GM12878 (cell line): ENCODE measurements at regions not wholly inside any gene's neighbourhood (a gene's known extent, or its start where the extent isn't known, plus 50 kb on each side); places are given as distances from the start of the nearest gene placed in this dataset.
A peak's percentile ranks its signal among the peaks of the same experiment; 100 is the strongest.

ENCODE experiments used
- ATAC-seq: fragments of 200-7000 bp; cut with Tn5 transposase; 3 replicates; pipeline ENCODE4 v1.9.1; 2020; ENCODE audit warnings: mild to moderate bottlenecking, moderate library complexity
- BruUV-seq: library from RNA; stranded (reverse); fragments of 400-500 nt; replicated peaks from 2 replicates; lab custom pipeline; 2021; lab: Mats Ljungman, UMichigan
- CTCF ChIA-PET: fragments of 300-600 bp; sonication (Branson Sonifier 250); formaldehyde crosslinking; extraction: SDS; loops from one replicate; lab custom pipeline; 2021; ENCODE audit warnings: inconsistent platforms; lab: Yijun Ruan, JAX
- POLR2A ChIA-PET: fragments of 350-600 bp; formaldehyde crosslinking; extraction: SDS; loops from one replicate; lab custom pipeline; 2021; ENCODE audit warnings: inconsistent platforms; lab: Charles Lee
- RAD21 ChIA-PET: fragments of 300-600 bp; sonication (Branson Sonifier 250); formaldehyde crosslinking; loops from one replicate; lab custom pipeline; 2023; ENCODE audit warnings: antibody characterized with exemption; ENCODE audit not compliant: unreplicated experiment; lab: Charles Lee
- SMC1A ChIA-PET: fragments of 300-600 bp; sonication (Branson Sonifier 250); formaldehyde crosslinking; loops from one replicate; lab custom pipeline; 2023; ENCODE audit not compliant: unreplicated experiment, uncharacterized antibody; lab: Charles Lee
- DNase-seq: peaks from one replicate; pipeline ENCODE4 v3.0.0-alpha.2; 2011; ENCODE audit warnings: low read depth, low spot score
- FAIRE-seq: peaks from 3 replicates; lab custom pipeline; 2011; peaks lifted over from hg19 to GRCh38; lab: Jason Lieb, UNC
- H2AFZ ChIP-seq: 2 replicates; pipeline ENCODE4 v1.6.0; 2011; ENCODE audit warnings: low read depth, low read length, control low read depth; ENCODE audit not compliant: control insufficient read depth
- H3K27ac ChIP-seq: 2 replicates; pipeline ENCODE4 v1.5.1; 2011; ENCODE audit warnings: control low read depth; ENCODE audit not compliant: control insufficient read depth, insufficient read depth
- H3K27me3 ChIP-seq, 2 experiments: replicated peaks in 1 of 2; 2 replicates each; pipeline versions ENCODE4 v1.6.0 to v1.6.1; 2011; ENCODE audit warnings: low read length in 1 of 2; ENCODE audit not compliant: control insufficient read depth in 2 of 2, insufficient read depth in 2 of 2
- H3K36me3 ChIP-seq, 2 experiments: 2 replicates each; pipeline ENCODE4 v1.5.1; 2011; ENCODE audit warnings: low read length in 1 of 2; ENCODE audit not compliant: control insufficient read depth in 2 of 2, insufficient read depth in 2 of 2
- H3K4me1 ChIP-seq: 2 replicates; pipeline ENCODE4 v1.6.1; 2011; ENCODE audit warnings: mild to moderate bottlenecking, low read length, moderate library complexity, mixed read lengths; ENCODE audit not compliant: control insufficient read depth, insufficient read depth
- H3K4me2 ChIP-seq: 2 replicates; pipeline ENCODE4 v1.6.0; 2011; ENCODE audit warnings: control low read depth; ENCODE audit not compliant: control insufficient read depth, insufficient read depth
- H3K4me3 ChIP-seq: fragments of 200-600 bp; sonication (generic); 2 replicates; pipeline ENCODE4 v1.5.1; 2016
- H3K79me2 ChIP-seq: 2 replicates; pipeline ENCODE4 v1.6.0; 2011; ENCODE audit warnings: low read length; ENCODE audit not compliant: control insufficient read depth, insufficient read depth
- H3K9ac ChIP-seq: 2 replicates; pipeline ENCODE4 v1.8.0; 2011; ENCODE audit warnings: low read length, control low read depth, mixed read lengths; ENCODE audit not compliant: control insufficient read depth, insufficient read depth
- H3K9me3 ChIP-seq: replicated peaks from 3 replicates; pipeline ENCODE4 v1.5.1; 2011; ENCODE audit warnings: mild to moderate bottlenecking, low read length; ENCODE audit not compliant: control insufficient read depth, insufficient read depth
- H4K20me1 ChIP-seq: 2 replicates; pipeline ENCODE4 v1.6.0; 2011; ENCODE audit not compliant: control insufficient read depth, insufficient read depth
- BHLHE40 ChIP-seq, 2 experiments: fragments of 450-650 bp in 1 of 2; IDR thresholded peaks; 2 replicates each; pipeline ENCODE4 v1.6.1; 2011 to 2017; ENCODE audit warnings: low read depth in 2 of 2, borderline replicate concordance in 1 of 2, improper control_type of control experiment in 1 of 2, low read length in 1 of 2, mild to moderate bottlenecking in 1 of 2
- CTCF ChIP-seq, 3 experiments: IDR thresholded peaks in 2 of 3; conservative IDR thresholded peaks in 1 of 3; 2 replicates each; pipeline ENCODE4 v1.5.1; 2011; ENCODE audit warnings: low read depth in 3 of 3, low read length in 3 of 3, mild to moderate bottlenecking in 3 of 3, control low read depth in 2 of 3, moderate library complexity in 2 of 3, inconsistent platforms in 1 of 3, mixed read lengths in 1 of 3; ENCODE audit not compliant: control insufficient read depth in 2 of 3, insufficient read depth in 1 of 3; ENCODE audit errors: extremely low read depth in 1 of 3
- DPF2 ChIP-seq: fragments of 450-650 bp; IDR thresholded peaks from 2 replicates; pipeline ENCODE4 v1.6.1; 2017; ENCODE audit warnings: mild to moderate bottlenecking
- ETV6 ChIP-seq, 2 experiments: fragments of 450-650 bp in 1 of 2; IDR thresholded peaks in 1 of 2; conservative IDR thresholded peaks in 1 of 2; 2 replicates each; pipeline ENCODE4 v1.6.1; 2014; ENCODE audit warnings: antibody characterized with exemption in 1 of 2, borderline replicate concordance in 1 of 2, low read depth in 1 of 2, mild to moderate bottlenecking in 1 of 2, moderate library complexity in 1 of 2
- GATAD2B ChIP-seq: fragments of 450-650 bp; conservative IDR thresholded peaks from 2 replicates; pipeline ENCODE4 v1.6.1; 2017; ENCODE audit warnings: low read depth, mild to moderate bottlenecking, moderate library complexity
- IKZF1 ChIP-seq: fragments of 450-650 bp; conservative IDR thresholded peaks from 2 replicates; pipeline ENCODE4 v1.6.1; 2017; ENCODE audit warnings: antibody characterized with exemption, mild to moderate bottlenecking
- IKZF2 ChIP-seq, 2 experiments: fragments of 450-650 bp; IDR thresholded peaks; 2 replicates each; pipeline ENCODE4 v1.6.1; 2017; ENCODE audit warnings: mild to moderate bottlenecking in 2 of 2, moderate library complexity in 2 of 2
- IRF4 ChIP-seq: IDR thresholded peaks from 2 replicates; pipeline ENCODE4 v1.6.1; 2011; ENCODE audit warnings: low read depth, low read length
- MEF2B ChIP-seq: fragments of 450-650 bp; IDR thresholded peaks from 2 replicates; pipeline ENCODE4 v1.6.1; 2018; ENCODE audit warnings: mild to moderate bottlenecking, moderate library complexity; ENCODE audit not compliant: partially characterized antibody, poor library complexity, severe bottlenecking
- NR2F1 ChIP-seq: fragments of 450-650 bp; conservative IDR thresholded peaks from 2 replicates; pipeline ENCODE4 v1.6.1; 2017; ENCODE audit warnings: mild to moderate bottlenecking
- RELB ChIP-seq: fragments of 450-650 bp; IDR thresholded peaks from 2 replicates; pipeline ENCODE4 v1.6.1; 2017; ENCODE audit warnings: low read depth, mild to moderate bottlenecking, moderate library complexity
- SKIL ChIP-seq: fragments of 450-650 bp; IDR thresholded peaks from 2 replicates; pipeline ENCODE4 v1.6.1; 2017; ENCODE audit warnings: mild to moderate bottlenecking, low read depth, inconsistent platforms; ENCODE audit not compliant: poor library complexity, severe bottlenecking
- SMARCA5 ChIP-seq: fragments of 450-650 bp; IDR thresholded peaks from 2 replicates; pipeline ENCODE4 v1.6.1; 2017; ENCODE audit warnings: mild to moderate bottlenecking
- TCF3 ChIP-seq: IDR thresholded peaks from 2 replicates; pipeline ENCODE4 v1.6.1; 2012; ENCODE audit warnings: low read depth, mild to moderate bottlenecking, low read length, borderline replicate concordance; ENCODE audit not compliant: insufficient read depth
- USF1 ChIP-seq: IDR thresholded peaks from 2 replicates; pipeline ENCODE4 v1.6.1; 2011; ENCODE audit warnings: borderline replicate concordance, low read depth, mild to moderate bottlenecking, moderate library complexity, mixed read lengths, low read length; ENCODE audit not compliant: insufficient read depth; ENCODE audit errors: extremely low read length
- ZNF24 ChIP-seq: fragments of 450-650 bp; IDR thresholded peaks from 2 replicates; pipeline ENCODE4 v1.6.1; 2017; ENCODE audit warnings: antibody characterized with exemption, mild to moderate bottlenecking
- WGBS: methylation state at CpG from one replicate; pipeline ENCODE4 v1.1.6; 2016; ENCODE audit warnings: low lambda C conversion rate; ENCODE audit not compliant: insufficient replicate concordance, insufficient coverage; ENCODE audit errors: missing lambda C conversion rate; 5-methylcytosine and 5-hydroxymethylcytosine counted together
- in situ Hi-C: fragments of 300-500 bp; cut with MboI; formaldehyde crosslinking; loops from 9 replicates; pipeline ENCODE4 v1.14.3; 2018; ENCODE audit warnings: mixed read lengths
- intact Hi-C: fragments of 100-400 bp; cut with micrococcal nuclease; formaldehyde crosslinking; loops from one replicate; pipeline ENCODE4 v1.14.2; 2022; ENCODE audit not compliant: unreplicated experiment

- ChIA-PET SMC1A (interaction anchor here (0.6 to 12.9 kb wide), 21 partner anchors 9 to 510 kb away, joined by 3 to 229 read pairs (median 5); no protein-coding TSS in a partner anchor), POLR2A (interaction anchor here (0.7 to 7.8 kb wide), 7 partner anchors 19 to 513 kb away, joined by 3 to 111 read pairs (median 5); no protein-coding TSS in a partner anchor), RAD21 (interaction anchor here (0.6 to 11.3 kb wide), 17 partner anchors 21 to 509 kb away, joined by 3 to 257 read pairs (median 4); no protein-coding TSS in a partner anchor), CTCF (interaction anchor here (0.6 to 3.0 kb wide), 5 partner anchors 13 to 82 kb away, joined by 3 to 13 read pairs (median 4); no protein-coding TSS in a partner anchor)
- Histone ChIP-seq H3K9ac (no peak overlapping the region), H3K4me1 (peaks cover 93% of the 10 kb centered on the region), H3K27ac (peak overlapping the region; percentile 99), H3K27me3 (no peaks in the 10 kb centered on the region), H2AFZ (no peak overlapping the region), H3K79me2 (0 out of 2 replicates have a peak, but pooled peaks cover 1% of the 10 kb centered on the region), H3K36me3 (no peaks in the 10 kb centered on the region), H3K4me3 (no peak overlapping the region), H4K20me1 (no peaks in the 10 kb centered on the region), H3K4me2 (0 out of 2 replicates have a peak overlapping the region, but pooled peaks have one; percentile 47), H3K9me3 (no peaks in the 10 kb centered on the region; the same call in 1 of the 3 replicates)
- no TSS peak for BruUV-seq
- intact Hi-C loops: no loop called here
- in situ Hi-C loops: no loop called here
- WGBS: 14% methylated on average over 7 of the region's 7 CpGs
- ATAC-seq (peak; percentile 16), DNase-seq (peak; percentile 81), FAIRE-seq (no peak)
- TF ChIP-seq ETV6 (conservative IDR thresholded peaks at IDR 0.05 in 1 of 2, IDR thresholded peaks at IDR 0.05 in 1 of 2; ENCODE audit: borderline replicate concordance in 1 of 2, low read depth in 1 of 2) (peak in 1 of 2 experiments; percentile 56; a peak in 1 of 4 replicates), TCF3 (0 out of 2 replicates have a peak, but pooled peaks have one; percentile 10), BHLHE40 (IDR thresholded peaks at IDR 0.05; ENCODE audit: borderline replicate concordance in 1 of 2, low read depth in 2 of 2, low read length in 1 of 2) (peak; percentile 26 to 27; a peak in 1 of 4 replicates), RELB (peak; percentile 59; the same call in 1 of the 2 replicates), NR2F1 (0 out of 2 replicates have a peak, but pooled peaks have one; percentile 30), IRF4 (peak; percentile 43; the same call in 1 of the 2 replicates), MEF2B (peak; percentile 78), SMARCA5 (no peak; the same call in 1 of the 2 replicates), GATAD2B (peak; percentile 30; the same call in 1 of the 2 replicates), ZNF24 (peak; percentile 38), IKZF2 (IDR thresholded peaks at IDR 0.05) (peak; percentile 80 to 84; a peak in 3 of 4 replicates), SKIL (peak; percentile 78), DPF2 (peak; percentile 39; the same call in 1 of the 2 replicates), USF1 (no peak), CTCF (IDR thresholded peaks at IDR 0.05 in 2 of 3, conservative IDR thresholded peaks at IDR 0.05 in 1 of 3; ENCODE audit: control insufficient read depth in 2 of 3, extremely low read depth in 1 of 3, insufficient read depth in 1 of 3, low read depth in 3 of 3, low read length in 3 of 3) (no peak), IKZF1 (peak; percentile 64)
Observed at GRCh38 chr1:235009074-235009473, 119.6 kb downstream of the TOMM20 start.
